A673 (cell line): ENCODE measurements at regions not wholly inside any gene's neighbourhood (a gene's known extent, or its start where the extent isn't known, plus 50 kb on each side); places are given as distances from the start of the nearest gene placed in this dataset.
"Not testable (repeated sequence)": the region's sequence is repeated elsewhere in the genome, so short reads cannot be mapped to it uniquely, and the experiment has no call there.

Experiments used
- BruUV-seq: library from RNA; stranded (reverse); fragments of 400-500 nt; replicated peaks from 2 replicates; lab custom pipeline; 2021; lab: Mats Ljungman, UMichigan
- CTCF ChIA-PET: fragments of 300-600 bp; sonication (Branson Sonifier 250); formaldehyde crosslinking; loops from one replicate; lab custom pipeline; 2022; ENCODE audit warnings: antibody characterized with exemption; lab: Charles Lee
- POLR2A ChIA-PET: fragments of 300-600 bp; sonication (Branson Sonifier 250); formaldehyde crosslinking; loops from one replicate; lab custom pipeline; 2022; ENCODE audit warnings: antibody characterized with exemption; ENCODE audit not compliant: low non-redundant PET; lab: Charles Lee
- DNase-seq: peaks from one replicate; pipeline ENCODE4 v3.0.0-alpha.2; 2015; ENCODE audit warnings: low spot score
- H3K27ac ChIP-seq: fragments of 200-600 bp; sonication (generic); 2 replicates; pipeline ENCODE4 v1.5.1; 2016; ENCODE audit warnings: mixed run types, low read depth, mild to moderate bottlenecking, mixed read lengths, antibody characterized with exemption, low read length; ENCODE audit not compliant: poor library complexity, severe bottlenecking
- H3K27me3 ChIP-seq: fragments of 200-600 bp; sonication (generic); replicated peaks from 2 replicates; pipeline ENCODE4 v1.6.1; 2017; ENCODE audit warnings: mixed run types, low read depth, mild to moderate bottlenecking, mixed read lengths, antibody characterized with exemption, low read length; ENCODE audit not compliant: insufficient read depth, poor library complexity
- H3K36me3 ChIP-seq: fragments of 200-600 bp; sonication (generic); 2 replicates; pipeline ENCODE4 v1.6.1; 2016; ENCODE audit warnings: mixed run types, mild to moderate bottlenecking, mixed read lengths, antibody characterized with exemption, low read length; ENCODE audit not compliant: insufficient read depth, poor library complexity, severe bottlenecking
- H3K4me1 ChIP-seq: fragments of 200-600 bp; sonication (generic); 2 replicates; pipeline ENCODE4 v1.6.1; 2017; ENCODE audit warnings: mixed run types, mild to moderate bottlenecking, mixed read lengths, antibody characterized with exemption, low read length; ENCODE audit not compliant: insufficient read depth, poor library complexity, severe bottlenecking
- H3K4me3 ChIP-seq: fragments of 200-600 bp; sonication (generic); 2 replicates; pipeline ENCODE4 v1.5.1; 2016; ENCODE audit warnings: low read depth, mixed run types, mild to moderate bottlenecking, mixed read lengths, low read length; ENCODE audit not compliant: poor library complexity, severe bottlenecking
- H3K9me3 ChIP-seq: fragments of 200-600 bp; sonication (generic); 2 replicates; pipeline ENCODE4 v1.6.1; 2016; ENCODE audit warnings: mixed run types, low read depth, mild to moderate bottlenecking, mixed read lengths, antibody characterized with exemption, low read length; ENCODE audit not compliant: poor library complexity, severe bottlenecking
- EZH2 ChIP-seq: fragments of 200-600 bp; sonication (generic); IDR thresholded peaks from 2 replicates; pipeline ENCODE4 v1.6.1; 2017; ENCODE audit warnings: borderline replicate concordance, low read depth, mild to moderate bottlenecking, mixed read lengths, antibody characterized with exemption, low read length; ENCODE audit not compliant: poor library complexity, severe bottlenecking
- intact Hi-C: fragments of 100-400 bp; cut with micrococcal nuclease; formaldehyde crosslinking; loops from one replicate; pipeline ENCODE4 v1.10.0; 2022; ENCODE audit not compliant: unreplicated experiment
- TF ChIP-seq, protein P1 (sequence below): fragments of 300-800, 200-600 bp; sonication (generic); conservative IDR thresholded peaks from 2 replicates; pipeline ENCODE4 v1.5.1; 2017; ENCODE audit warnings: low read depth, mild to moderate bottlenecking, antibody characterized with exemption, low read length, moderate library complexity, mixed read lengths

DNA sequence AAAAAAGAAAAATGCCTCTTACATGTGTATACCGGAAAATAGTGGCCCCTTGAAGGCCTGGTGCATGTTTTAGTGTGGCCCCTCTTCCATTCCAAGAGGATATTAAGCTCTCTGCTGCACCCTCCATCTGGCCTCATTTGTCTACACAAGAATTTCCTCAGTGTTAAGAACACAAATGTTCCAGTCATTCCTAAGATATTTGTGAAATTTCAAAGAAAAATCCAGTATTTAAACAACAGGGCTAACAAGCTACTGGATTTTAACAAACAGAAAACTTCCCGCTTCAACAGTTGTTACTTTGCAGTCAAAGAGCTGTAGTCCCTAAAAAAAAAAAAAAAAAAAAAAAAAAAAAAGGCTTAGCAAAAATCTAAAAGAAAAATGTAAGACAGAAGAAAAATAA lies 137.5 kb downstream of the ARRDC4 start:
- not testable (repeated sequence) for H3K36me3 ChIP-seq

DNA sequence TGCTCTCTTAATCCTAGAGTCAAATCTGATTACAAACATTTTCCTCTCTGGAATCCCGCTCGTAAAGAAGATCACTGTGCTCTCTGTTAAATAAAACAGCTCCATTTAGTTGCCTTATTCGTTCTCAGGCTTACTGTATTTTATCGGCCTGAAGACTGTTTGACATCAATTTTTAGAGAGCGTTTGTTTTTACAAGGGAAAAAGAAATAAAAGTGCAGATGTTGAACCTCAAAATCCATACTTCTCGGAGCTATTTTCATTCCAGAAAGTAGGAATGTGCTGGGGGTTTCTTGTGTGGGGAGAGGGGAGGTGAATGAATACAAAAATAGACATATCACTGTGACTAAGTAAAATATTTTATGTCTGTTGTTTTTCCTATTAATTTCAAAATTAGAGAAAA lies 140.1 kb downstream of the ARRDC4 start:
- CTCF ChIA-PET: not testable (repeated sequence)

More for the DNA sequence above, 137.5 kb downstream of the ARRDC4 start:
- DNase-seq, CTCF ChIA-PET, BruUV-seq, H3K4me1 ChIP-seq, H3K9me3 ChIP-seq, H3K27me3 ChIP-seq, H3K27ac ChIP-seq, POLR2A ChIA-PET, H3K4me3 ChIP-seq, intact Hi-C loops: not testable (repeated sequence)

DNA sequence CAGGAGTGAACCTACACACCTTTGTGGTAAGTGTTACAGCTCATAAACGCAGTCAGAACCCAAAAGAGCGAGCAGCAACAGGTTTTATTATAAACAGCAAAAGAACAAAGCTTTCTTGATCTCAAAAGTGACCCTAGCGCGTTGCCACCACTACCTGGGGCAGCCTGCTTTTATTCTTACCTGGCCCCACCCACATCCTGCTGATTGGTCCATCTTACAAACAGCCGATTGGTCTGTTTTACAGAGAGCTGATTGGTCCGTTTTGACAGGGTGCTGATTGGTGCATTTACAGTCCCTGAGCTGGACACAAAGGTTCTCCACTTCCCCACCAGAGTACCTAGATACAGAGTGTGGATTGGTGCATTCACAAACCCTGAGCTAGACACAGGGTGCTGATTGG lies 143.1 kb downstream of the ARRDC4 start:
- DNase-seq: no peak
- no peaks in the 10 kb centered on the region for H3K36me3 ChIP-seq
- POLR2A ChIA-PET: no interaction called here
- no peaks in the 10 kb centered on the region for H3K9me3 ChIP-seq
- H3K4me1 ChIP-seq: no peaks in the 10 kb centered on the region
- H3K27ac ChIP-seq: no peak overlapping the region
- no peak overlapping the region for H3K4me3 ChIP-seq
- BruUV-seq: no TSS peak
- CTCF ChIA-PET: no interaction called here
- intact Hi-C loops: no loop called here
- TF ChIP-seq, protein P1, sequence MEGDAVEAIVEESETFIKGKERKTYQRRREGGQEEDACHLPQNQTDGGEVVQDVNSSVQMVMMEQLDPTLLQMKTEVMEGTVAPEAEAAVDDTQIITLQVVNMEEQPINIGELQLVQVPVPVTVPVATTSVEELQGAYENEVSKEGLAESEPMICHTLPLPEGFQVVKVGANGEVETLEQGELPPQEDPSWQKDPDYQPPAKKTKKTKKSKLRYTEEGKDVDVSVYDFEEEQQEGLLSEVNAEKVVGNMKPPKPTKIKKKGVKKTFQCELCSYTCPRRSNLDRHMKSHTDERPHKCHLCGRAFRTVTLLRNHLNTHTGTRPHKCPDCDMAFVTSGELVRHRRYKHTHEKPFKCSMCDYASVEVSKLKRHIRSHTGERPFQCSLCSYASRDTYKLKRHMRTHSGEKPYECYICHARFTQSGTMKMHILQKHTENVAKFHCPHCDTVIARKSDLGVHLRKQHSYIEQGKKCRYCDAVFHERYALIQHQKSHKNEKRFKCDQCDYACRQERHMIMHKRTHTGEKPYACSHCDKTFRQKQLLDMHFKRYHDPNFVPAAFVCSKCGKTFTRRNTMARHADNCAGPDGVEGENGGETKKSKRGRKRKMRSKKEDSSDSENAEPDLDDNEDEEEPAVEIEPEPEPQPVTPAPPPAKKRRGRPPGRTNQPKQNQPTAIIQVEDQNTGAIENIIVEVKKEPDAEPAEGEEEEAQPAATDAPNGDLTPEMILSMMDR: no peak
- TF ChIP-seq EZH2: no peak
- peaks cover 7% of the 10 kb centered on the region for H3K27me3 ChIP-seq

More for the DNA sequence above, 140.1 kb downstream of the ARRDC4 start:
- H3K4me3 ChIP-seq, BruUV-seq, intact Hi-C loops, H3K27me3 ChIP-seq, H3K27ac ChIP-seq, DNase-seq, H3K9me3 ChIP-seq, H3K4me1 ChIP-seq, H3K36me3 ChIP-seq, POLR2A ChIA-PET: not testable (repeated sequence)

DNA sequence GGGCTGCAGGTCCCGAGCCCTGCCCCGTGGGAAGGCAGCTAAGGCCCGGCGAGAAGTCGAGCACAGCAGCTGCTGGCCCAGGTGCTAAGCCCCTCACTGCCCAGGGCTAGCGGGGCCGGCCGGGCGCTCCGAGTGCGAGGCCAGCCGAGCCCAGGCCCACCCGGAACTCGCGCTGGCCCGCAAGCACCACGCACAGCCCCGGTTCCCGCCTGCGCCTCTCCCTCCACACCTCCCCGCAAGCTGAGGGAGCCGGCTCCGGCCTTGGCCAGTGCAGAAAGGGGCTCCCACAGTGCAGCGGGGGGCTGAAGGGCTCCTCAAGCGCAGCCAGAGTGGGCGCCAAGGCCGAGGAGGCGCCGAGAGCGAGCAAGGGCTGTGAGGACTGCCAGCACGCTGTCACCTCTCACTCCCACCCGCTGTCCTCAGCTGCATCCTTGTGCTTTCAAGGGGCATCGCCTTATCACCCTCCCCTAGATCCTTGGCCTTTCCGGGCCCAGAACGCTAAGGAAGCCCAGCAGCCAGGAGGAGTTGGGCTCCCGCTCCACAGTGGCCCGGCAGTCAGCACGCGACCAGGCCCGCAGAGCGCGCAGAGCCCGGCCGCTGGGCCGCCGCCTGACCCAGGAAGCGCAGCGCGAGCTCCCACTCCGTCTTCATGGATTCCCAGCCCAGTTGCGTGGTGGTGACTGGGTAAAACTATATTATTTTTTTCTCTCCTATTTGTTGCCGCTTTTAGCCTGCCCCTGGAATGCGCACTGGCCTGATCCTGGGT lies 144.1 kb downstream of the ARRDC4 start:
- H3K4me3 ChIP-seq, H3K9me3 ChIP-seq, intact Hi-C loops, H3K36me3 ChIP-seq, H3K4me1 ChIP-seq, BruUV-seq, H3K27ac ChIP-seq, H3K27me3 ChIP-seq, DNase-seq, POLR2A ChIA-PET, CTCF ChIA-PET: not testable (repeated sequence)

GRCh38 chr15:98106615-98107194 lies 146.2 kb downstream of the ARRDC4 start:
- H3K36me3 ChIP-seq, CTCF ChIA-PET, intact Hi-C loops, H3K4me1 ChIP-seq, POLR2A ChIA-PET, H3K4me3 ChIP-seq, H3K27me3 ChIP-seq, H3K27ac ChIP-seq, H3K9me3 ChIP-seq, BruUV-seq, DNase-seq: not testable (repeated sequence)
